ENCODE measurements at regions not wholly inside any gene's neighbourhood (a gene's known extent, or its start where the extent isn't known, plus 50 kb on each side); places are given as distances from the start of the nearest gene placed in this dataset.

DNA sequence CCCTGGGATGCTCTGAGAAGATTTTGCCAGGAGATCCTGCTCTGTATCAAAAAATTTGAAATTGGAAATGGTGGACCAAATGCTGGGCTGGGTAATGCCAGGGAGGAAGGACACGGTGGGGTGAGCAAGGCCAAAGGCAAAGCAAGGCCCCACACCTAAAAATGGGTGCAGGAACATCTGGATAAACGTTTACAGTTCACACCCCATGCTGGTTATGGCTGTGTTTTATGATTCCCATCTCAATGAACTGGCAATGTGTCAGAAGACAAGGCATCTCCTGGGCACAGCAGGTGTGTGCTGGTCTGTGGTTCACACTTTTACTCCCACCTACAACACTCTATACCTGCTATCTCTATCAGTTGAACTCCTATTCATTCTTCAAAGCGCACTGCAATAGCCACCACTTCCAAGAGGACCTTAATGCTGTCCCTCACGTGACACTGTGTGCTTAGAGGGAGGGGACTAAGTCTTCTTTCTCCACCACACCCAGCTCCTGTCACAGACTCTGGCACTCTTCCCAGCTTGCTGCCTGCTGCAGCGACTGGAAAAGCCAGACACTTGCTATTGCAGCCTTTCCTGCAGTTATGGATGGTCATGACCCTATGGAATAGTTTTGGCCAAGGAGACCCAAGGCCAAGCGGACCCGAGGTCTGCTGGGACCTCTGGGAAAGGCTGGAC is 277.5 kb downstream of the CTTN start:
- Histone ChIP-seq H3K27me3 (ENCODE audit: control insufficient read depth in 1 of 2, insufficient read depth in 2 of 2, low read length in 2 of 2) (no peaks in the 10 kb centered on the region), H3K9me3 (ENCODE audit: control insufficient read depth in 1 of 2, low read length in 2 of 2) (no peaks in the 10 kb centered on the region), H3K4me1 (ENCODE audit: control insufficient read depth in 1 of 2, insufficient read depth in 2 of 2, low read length in 2 of 2) (no peaks in the 10 kb centered on the region), H3K36me3 (ENCODE audit: control insufficient read depth in 1 of 2, insufficient read depth in 2 of 2, low read length in 2 of 2) (no peaks in the 10 kb centered on the region), H3K9ac (ENCODE audit: low read depth in 1 of 2, low read length in 2 of 2) (no peak overlapping the region), H3K4me3 (ENCODE audit: low read depth in 1 of 2, low read length in 2 of 2) (no peak overlapping the region), H3K27ac (ENCODE audit: low read depth, low read length) (no peak overlapping the region)

DNA sequence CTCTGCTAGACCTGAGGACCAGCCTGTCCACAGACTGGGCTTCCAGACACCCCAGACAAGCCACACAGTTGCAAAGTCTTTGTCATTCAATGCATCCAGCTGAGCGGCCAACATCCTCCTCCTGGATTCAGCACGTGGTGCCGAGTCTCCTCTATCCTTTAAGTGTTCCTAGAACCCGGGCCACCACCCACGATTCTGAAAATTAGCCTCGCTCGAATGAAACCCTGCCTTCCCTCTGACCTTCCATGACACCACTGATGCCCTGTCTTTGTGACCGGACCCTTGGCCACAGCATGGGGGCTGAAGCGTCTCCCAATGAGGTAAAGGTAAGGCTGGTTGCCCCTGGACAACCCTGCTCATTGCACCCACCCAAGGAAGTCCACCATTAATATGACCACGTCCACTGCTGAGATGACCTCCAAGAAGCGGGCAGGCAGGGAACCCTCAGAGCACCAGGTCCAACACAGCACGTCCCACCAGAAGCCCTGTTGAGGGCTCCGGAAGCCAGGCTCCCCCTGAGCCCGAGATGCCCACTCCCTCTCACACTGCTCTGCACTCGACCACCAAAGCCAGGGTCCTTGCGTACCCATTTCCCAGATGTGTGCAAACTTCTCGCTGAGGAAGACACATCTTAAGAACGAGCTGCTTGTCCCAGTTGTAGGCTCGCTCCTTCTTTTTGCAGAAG is 279.0 kb downstream of the CTTN start:
- Histone ChIP-seq H3K27me3 (ENCODE audit: control insufficient read depth in 1 of 2, insufficient read depth in 2 of 2, low read length in 2 of 2) (no peaks in the 10 kb centered on the region), H3K9ac (ENCODE audit: low read depth in 1 of 2, low read length in 2 of 2) (no peak overlapping the region)

GRCh38 chr11:70678931-70679900 is 280.9 kb downstream of the CTTN start:
- Histone ChIP-seq H3K9ac (ENCODE audit: low read depth in 1 of 2, low read length in 2 of 2) (no peak overlapping the region), H3K27me3 (ENCODE audit: control insufficient read depth in 1 of 2, insufficient read depth in 2 of 2, low read length in 2 of 2) (no peaks in the 10 kb centered on the region), H3K9me3 (ENCODE audit: control insufficient read depth in 1 of 2, low read length in 2 of 2) (no peaks in the 10 kb centered on the region), H3K36me3 (ENCODE audit: control insufficient read depth in 1 of 2, insufficient read depth in 2 of 2, low read length in 2 of 2) (no peaks in the 10 kb centered on the region), H3K4me3 (ENCODE audit: low read depth in 1 of 2, low read length in 2 of 2) (no peak overlapping the region), H3K4me1 (ENCODE audit: control insufficient read depth in 1 of 2, insufficient read depth in 2 of 2, low read length in 2 of 2) (no peaks in the 10 kb centered on the region), H3K27ac (ENCODE audit: low read depth, low read length) (no peak overlapping the region)

More for the DNA sequence above, 279.0 kb downstream of the CTTN start:
- H3K4me3 ChIP-seq (ENCODE audit: low read depth in 1 of 2, low read length in 2 of 2) = no peak overlapping the region
- H3K27ac ChIP-seq (ENCODE audit: low read depth, low read length) = no peak overlapping the region
- H3K9me3 ChIP-seq (ENCODE audit: control insufficient read depth in 1 of 2, low read length in 2 of 2) = no peaks in the 10 kb centered on the region
- H3K36me3 ChIP-seq (ENCODE audit: control insufficient read depth in 1 of 2, insufficient read depth in 2 of 2, low read length in 2 of 2) = no peaks in the 10 kb centered on the region
- no peaks in the 10 kb centered on the region for H3K4me1 ChIP-seq (ENCODE audit: control insufficient read depth in 1 of 2, insufficient read depth in 2 of 2, low read length in 2 of 2)

DNA sequence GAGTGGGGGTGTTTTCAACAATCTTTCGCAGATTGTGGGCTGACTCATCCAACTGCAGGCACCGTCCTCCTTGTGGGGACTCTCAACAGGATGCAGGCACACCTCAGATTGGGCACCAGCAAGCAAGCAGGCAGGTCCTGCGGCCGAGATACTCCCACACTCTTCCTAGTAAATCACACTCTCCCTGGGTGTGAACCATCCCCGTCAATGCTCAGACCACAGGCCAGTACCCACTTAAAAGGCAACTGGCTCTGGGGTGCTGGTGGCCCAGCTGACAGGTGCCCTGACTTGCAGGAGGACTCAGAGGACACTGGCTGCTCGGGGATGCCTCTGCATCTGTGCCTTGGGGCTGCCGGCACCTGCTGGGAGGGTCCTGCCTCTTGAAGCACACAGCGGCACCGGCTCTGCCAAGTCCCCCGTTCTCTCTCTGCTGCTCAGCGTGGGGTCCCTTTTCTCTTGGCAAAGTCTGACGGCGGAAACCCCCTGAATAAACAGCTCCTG is 282.5 kb downstream of the CTTN start:
- Histone ChIP-seq H3K36me3 (ENCODE audit: control insufficient read depth in 1 of 2, insufficient read depth in 2 of 2, low read length in 2 of 2) (no peaks in the 10 kb centered on the region), H3K4me3 (ENCODE audit: low read depth in 1 of 2, low read length in 2 of 2) (no peak overlapping the region), H3K9me3 (ENCODE audit: control insufficient read depth in 1 of 2, low read length in 2 of 2) (no peaks in the 10 kb centered on the region), H3K4me1 (ENCODE audit: control insufficient read depth in 1 of 2, insufficient read depth in 2 of 2, low read length in 2 of 2) (no peaks in the 10 kb centered on the region), H3K9ac (ENCODE audit: low read depth in 1 of 2, low read length in 2 of 2) (no peak overlapping the region), H3K27ac (ENCODE audit: low read depth, low read length) (no peak overlapping the region), H3K27me3 (ENCODE audit: control insufficient read depth in 1 of 2, insufficient read depth in 2 of 2, low read length in 2 of 2) (no peaks in the 10 kb centered on the region)

DNA sequence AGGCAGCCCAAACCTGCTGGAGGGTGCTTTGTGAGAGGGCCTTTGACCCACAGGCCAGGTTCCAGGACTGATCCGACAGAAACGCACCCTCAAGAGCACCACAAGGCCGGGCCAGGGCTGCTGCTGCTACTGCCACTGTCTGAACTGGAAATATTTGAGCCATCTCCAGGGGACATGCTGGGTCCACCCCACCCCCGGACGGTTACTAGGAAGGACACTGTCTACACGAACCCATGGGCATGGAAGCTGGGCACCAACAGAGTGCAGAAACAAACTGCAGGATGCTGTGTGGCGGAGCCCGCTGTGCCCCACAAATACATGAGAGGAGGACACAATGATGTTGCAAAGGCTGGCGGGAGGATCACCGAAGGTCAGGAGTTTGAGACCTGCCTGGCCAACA is 283.7 kb downstream of the CTTN start:
- no peak overlapping the region for H3K4me3 ChIP-seq (ENCODE audit: low read depth in 1 of 2, low read length in 2 of 2)
- no peaks in the 10 kb centered on the region for H3K27me3 ChIP-seq (ENCODE audit: control insufficient read depth in 1 of 2, insufficient read depth in 2 of 2, low read length in 2 of 2)
- no peaks in the 10 kb centered on the region for H3K9me3 ChIP-seq (ENCODE audit: control insufficient read depth in 1 of 2, low read length in 2 of 2)
- no peak overlapping the region for H3K27ac ChIP-seq (ENCODE audit: low read depth, low read length)
- H3K36me3 ChIP-seq (ENCODE audit: control insufficient read depth in 1 of 2, insufficient read depth in 2 of 2, low read length in 2 of 2) = no peaks in the 10 kb centered on the region
- no peaks in the 10 kb centered on the region for H3K4me1 ChIP-seq (ENCODE audit: control insufficient read depth in 1 of 2, insufficient read depth in 2 of 2, low read length in 2 of 2)
- no peak overlapping the region for H3K9ac ChIP-seq (ENCODE audit: low read depth in 1 of 2, low read length in 2 of 2)

DNA sequence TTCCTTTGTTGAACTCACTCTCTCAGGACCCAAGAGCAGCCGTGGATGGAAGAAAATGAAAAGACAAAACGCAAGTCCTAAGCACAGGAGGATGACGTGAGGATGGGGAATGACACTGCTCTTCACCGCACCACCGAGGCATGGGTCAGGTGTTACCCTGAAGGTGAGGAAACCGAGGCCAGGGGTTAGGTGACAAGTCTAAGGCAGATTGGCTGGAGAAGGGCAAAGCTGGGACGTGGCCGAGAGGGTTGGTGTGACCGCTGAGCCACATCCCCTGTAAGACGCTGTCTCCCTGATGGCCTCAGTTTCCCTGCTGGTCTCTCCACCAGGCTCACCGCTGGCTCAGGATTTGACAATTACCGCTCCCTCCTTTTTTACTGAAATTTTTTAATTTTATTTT is 284.4 kb downstream of the CTTN start:
- Histone ChIP-seq H3K36me3 (ENCODE audit: control insufficient read depth in 1 of 2, insufficient read depth in 2 of 2, low read length in 2 of 2) (no peaks in the 10 kb centered on the region), H3K27ac (ENCODE audit: low read depth, low read length) (no peak overlapping the region), H3K9ac (ENCODE audit: low read depth in 1 of 2, low read length in 2 of 2) (no peak overlapping the region)

GRCh38 chr11:70687716-70688115 is 289.4 kb downstream of the CTTN start:
- no peak overlapping the region for H3K27ac ChIP-seq (ENCODE audit: low read depth, low read length)
- H3K4me3 ChIP-seq (ENCODE audit: low read depth in 1 of 2, low read length in 2 of 2) = no peak overlapping the region
- no peaks in the 10 kb centered on the region for H3K27me3 ChIP-seq (ENCODE audit: control insufficient read depth in 1 of 2, insufficient read depth in 2 of 2, low read length in 2 of 2)
- no peaks in the 10 kb centered on the region for H3K36me3 ChIP-seq (ENCODE audit: control insufficient read depth in 1 of 2, insufficient read depth in 2 of 2, low read length in 2 of 2)
- H3K9me3 ChIP-seq (ENCODE audit: control insufficient read depth in 1 of 2, low read length in 2 of 2) = no peaks in the 10 kb centered on the region
- H3K4me1 ChIP-seq (ENCODE audit: control insufficient read depth in 1 of 2, insufficient read depth in 2 of 2, low read length in 2 of 2) = no peaks in the 10 kb centered on the region
- no peak overlapping the region for H3K9ac ChIP-seq (ENCODE audit: low read depth in 1 of 2, low read length in 2 of 2)

More for the DNA sequence above, 284.4 kb downstream of the CTTN start:
- no peak overlapping the region for H3K4me3 ChIP-seq (ENCODE audit: low read depth in 1 of 2, low read length in 2 of 2)
- H3K9me3 ChIP-seq (ENCODE audit: control insufficient read depth in 1 of 2, low read length in 2 of 2) = no peaks in the 10 kb centered on the region
- H3K4me1 ChIP-seq (ENCODE audit: control insufficient read depth in 1 of 2, insufficient read depth in 2 of 2, low read length in 2 of 2) = no peaks in the 10 kb centered on the region
- H3K27me3 ChIP-seq (ENCODE audit: control insufficient read depth in 1 of 2, insufficient read depth in 2 of 2, low read length in 2 of 2) = no peaks in the 10 kb centered on the region

DNA sequence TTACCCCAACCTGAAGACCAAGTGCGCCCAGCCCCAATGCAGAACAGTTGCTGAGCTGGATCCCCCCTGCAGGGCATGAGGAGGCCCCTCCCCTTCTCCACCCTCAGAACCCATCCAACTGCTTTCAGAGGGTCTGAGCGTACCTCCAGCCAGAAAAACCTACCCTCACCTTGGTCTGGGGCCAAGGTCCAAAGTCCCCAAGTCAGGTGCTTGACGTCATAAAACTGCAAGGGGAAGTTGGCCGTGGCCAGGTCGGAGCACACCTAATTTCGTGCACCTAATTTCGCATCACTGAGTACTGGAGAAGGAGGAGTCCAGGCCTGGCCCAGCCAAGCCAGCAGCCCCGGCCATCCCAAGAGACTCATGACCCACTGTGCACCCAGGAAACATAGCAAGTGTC is 289.8 kb downstream of the CTTN start:
- H3K36me3 ChIP-seq (ENCODE audit: control insufficient read depth in 1 of 2, insufficient read depth in 2 of 2, low read length in 2 of 2) = no peaks in the 10 kb centered on the region
- no peak overlapping the region for H3K9ac ChIP-seq (ENCODE audit: low read depth in 1 of 2, low read length in 2 of 2)
- H3K27me3 ChIP-seq (ENCODE audit: control insufficient read depth in 1 of 2, insufficient read depth in 2 of 2, low read length in 2 of 2) = no peaks in the 10 kb centered on the region
- no peaks in the 10 kb centered on the region for H3K9me3 ChIP-seq (ENCODE audit: control insufficient read depth in 1 of 2, low read length in 2 of 2)
- H3K27ac ChIP-seq (ENCODE audit: low read depth, low read length) = no peak overlapping the region
- H3K4me3 ChIP-seq (ENCODE audit: low read depth in 1 of 2, low read length in 2 of 2) = no peak overlapping the region
- H3K4me1 ChIP-seq (ENCODE audit: control insufficient read depth in 1 of 2, insufficient read depth in 2 of 2, low read length in 2 of 2) = no peaks in the 10 kb centered on the region

GRCh38 chr11:70689764-70690163 is 291.4 kb downstream of the CTTN start:
- H3K9me3 ChIP-seq (ENCODE audit: control insufficient read depth in 1 of 2, low read length in 2 of 2) = no peaks in the 10 kb centered on the region
- no peak overlapping the region for H3K9ac ChIP-seq (ENCODE audit: low read depth in 1 of 2, low read length in 2 of 2)
- H3K36me3 ChIP-seq (ENCODE audit: control insufficient read depth in 1 of 2, insufficient read depth in 2 of 2, low read length in 2 of 2) = no peaks in the 10 kb centered on the region
- H3K4me1 ChIP-seq (ENCODE audit: control insufficient read depth in 1 of 2, insufficient read depth in 2 of 2, low read length in 2 of 2) = no peaks in the 10 kb centered on the region
- H3K27me3 ChIP-seq (ENCODE audit: control insufficient read depth in 1 of 2, insufficient read depth in 2 of 2, low read length in 2 of 2) = no peaks in the 10 kb centered on the region
- no peak overlapping the region for H3K4me3 ChIP-seq (ENCODE audit: low read depth in 1 of 2, low read length in 2 of 2)
- no peak overlapping the region for H3K27ac ChIP-seq (ENCODE audit: low read depth, low read length)

DNA sequence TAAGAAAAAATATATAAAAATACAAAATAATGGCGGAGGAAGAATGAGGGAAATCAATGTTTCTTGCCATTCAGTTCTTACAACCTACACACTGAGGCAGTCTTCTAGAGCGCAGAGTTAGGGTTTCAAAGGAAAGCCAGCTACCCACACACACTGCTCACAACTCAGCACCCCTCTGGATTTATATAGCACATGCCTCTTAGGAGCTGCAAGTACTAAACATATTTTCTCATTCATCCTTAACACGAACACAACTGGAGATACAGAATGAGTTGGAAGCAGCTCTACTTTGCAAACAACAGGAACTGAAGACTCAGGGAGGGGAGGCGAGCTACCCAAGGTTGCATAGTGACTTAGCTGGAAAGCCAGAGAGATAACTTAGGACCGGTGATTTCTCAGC is 293.8 kb downstream of the CTTN start:
- H3K36me3 ChIP-seq (ENCODE audit: control insufficient read depth in 1 of 2, insufficient read depth in 2 of 2, low read length in 2 of 2) = no peaks in the 10 kb centered on the region
- H3K27me3 ChIP-seq (ENCODE audit: control insufficient read depth in 1 of 2, insufficient read depth in 2 of 2, low read length in 2 of 2) = no peaks in the 10 kb centered on the region
- H3K9ac ChIP-seq (ENCODE audit: low read depth in 1 of 2, low read length in 2 of 2) = no peak overlapping the region
- no peak overlapping the region for H3K27ac ChIP-seq (ENCODE audit: low read depth, low read length)
- H3K9me3 ChIP-seq (ENCODE audit: control insufficient read depth in 1 of 2, low read length in 2 of 2) = no peaks in the 10 kb centered on the region
- no peaks in the 10 kb centered on the region for H3K4me1 ChIP-seq (ENCODE audit: control insufficient read depth in 1 of 2, insufficient read depth in 2 of 2, low read length in 2 of 2)
- H3K4me3 ChIP-seq (ENCODE audit: low read depth in 1 of 2, low read length in 2 of 2) = no peak overlapping the region

Data from duodenal mucosa (tissue), 2 donors.